Parathyroid adenoma (tissue), 2 donors: ENCODE measurements at regions not wholly inside any gene's neighbourhood (a gene's known extent, or its start where the extent isn't known, plus 50 kb on each side); places are given as distances from the start of the nearest gene placed in this dataset.

ENCODE experiments used
- H2AFZ ChIP-seq: fragments of 300-600 bp; sonication (generic); one replicate; pipeline ENCODE4 v1.7.0; 2017; ENCODE audit warnings: antibody characterized with exemption, mild to moderate bottlenecking
- H3K27ac ChIP-seq: fragments of 300-600 bp; sonication (generic); one replicate; pipeline ENCODE4 v1.7.0; 2017
- H3K27me3 ChIP-seq: fragments of 300-600 bp; sonication (generic); one replicate; pipeline ENCODE4 v1.7.0; 2017; ENCODE audit warnings: low read length; ENCODE audit not compliant: control insufficient read depth, insufficient read depth
- H3K36me3 ChIP-seq: fragments of 300-600 bp; sonication (generic); one replicate; pipeline ENCODE4 v1.7.0; 2017; ENCODE audit warnings: low read length; ENCODE audit not compliant: control insufficient read depth, insufficient read depth
- H3K4me1 ChIP-seq: fragments of 300-600 bp; sonication (generic); one replicate; pipeline ENCODE4 v1.7.0; 2017; ENCODE audit warnings: control low read depth
- H3K4me2 ChIP-seq: fragments of 300-600 bp; sonication (generic); one replicate; pipeline ENCODE4 v1.7.0; 2017; ENCODE audit warnings: low read length
- H3K4me3 ChIP-seq: fragments of 300-600 bp; sonication (generic); one replicate; pipeline ENCODE4 v1.7.0; 2017; ENCODE audit warnings: low read depth, low read length
- H3K79me2 ChIP-seq: fragments of 300-600 bp; sonication (generic); one replicate; pipeline ENCODE4 v1.7.0; 2017; ENCODE audit warnings: control low read depth
- H3K9ac ChIP-seq: fragments of 300-600 bp; sonication (generic); one replicate; pipeline ENCODE4 v1.7.0; 2017; ENCODE audit warnings: mild to moderate bottlenecking
- H3K9me3 ChIP-seq: fragments of 300-600 bp; sonication (generic); one replicate; pipeline ENCODE4 v1.7.0; 2017; ENCODE audit warnings: low read length; ENCODE audit not compliant: control insufficient read depth
- TF ChIP-seq, protein P1 (sequence below): fragments of 300-600 bp; sonication (generic); IDR thresholded peaks from one replicate; pipeline ENCODE4 v1.7.0; 2017; ENCODE audit warnings: antibody characterized with exemption, mild to moderate bottlenecking
- donor health status: primary hyperparathyroidism.

DNA sequence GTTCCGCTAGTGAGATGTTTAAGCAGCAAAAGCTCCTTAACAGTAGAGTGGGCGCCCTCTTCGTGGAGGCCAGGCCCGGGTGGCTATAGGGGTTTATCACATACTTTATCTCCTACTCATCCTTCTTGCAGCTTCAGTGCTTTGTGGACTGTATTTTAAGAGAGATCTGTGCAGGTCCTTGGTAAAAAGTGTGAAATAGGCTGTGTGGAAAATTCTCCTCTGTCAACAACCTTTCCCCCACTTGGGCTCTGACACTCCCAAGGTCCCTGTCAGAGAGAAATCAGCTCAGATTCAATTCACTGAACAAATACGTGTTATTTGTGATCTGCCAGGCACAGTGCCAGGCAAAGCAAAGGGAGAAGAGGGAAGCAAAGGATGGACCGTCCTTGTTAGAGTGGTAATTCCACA lies 214.3 kb upstream of the PPARGC1A start:
- Histone ChIP-seq H3K4me1 (no peaks in the 10 kb centered on the region), H3K27ac (no peak overlapping the region), H3K4me3 (no peak overlapping the region), H2AFZ (no peak overlapping the region), H3K36me3 (no peaks in the 10 kb centered on the region), H3K9ac (no peak overlapping the region), H3K79me2 (no peaks in the 10 kb centered on the region), H3K9me3 (no peaks in the 10 kb centered on the region), H3K27me3 (no peaks in the 10 kb centered on the region), H3K4me2 (no peak overlapping the region)
- TF ChIP-seq, protein P1, sequence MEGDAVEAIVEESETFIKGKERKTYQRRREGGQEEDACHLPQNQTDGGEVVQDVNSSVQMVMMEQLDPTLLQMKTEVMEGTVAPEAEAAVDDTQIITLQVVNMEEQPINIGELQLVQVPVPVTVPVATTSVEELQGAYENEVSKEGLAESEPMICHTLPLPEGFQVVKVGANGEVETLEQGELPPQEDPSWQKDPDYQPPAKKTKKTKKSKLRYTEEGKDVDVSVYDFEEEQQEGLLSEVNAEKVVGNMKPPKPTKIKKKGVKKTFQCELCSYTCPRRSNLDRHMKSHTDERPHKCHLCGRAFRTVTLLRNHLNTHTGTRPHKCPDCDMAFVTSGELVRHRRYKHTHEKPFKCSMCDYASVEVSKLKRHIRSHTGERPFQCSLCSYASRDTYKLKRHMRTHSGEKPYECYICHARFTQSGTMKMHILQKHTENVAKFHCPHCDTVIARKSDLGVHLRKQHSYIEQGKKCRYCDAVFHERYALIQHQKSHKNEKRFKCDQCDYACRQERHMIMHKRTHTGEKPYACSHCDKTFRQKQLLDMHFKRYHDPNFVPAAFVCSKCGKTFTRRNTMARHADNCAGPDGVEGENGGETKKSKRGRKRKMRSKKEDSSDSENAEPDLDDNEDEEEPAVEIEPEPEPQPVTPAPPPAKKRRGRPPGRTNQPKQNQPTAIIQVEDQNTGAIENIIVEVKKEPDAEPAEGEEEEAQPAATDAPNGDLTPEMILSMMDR, result no peak

DNA sequence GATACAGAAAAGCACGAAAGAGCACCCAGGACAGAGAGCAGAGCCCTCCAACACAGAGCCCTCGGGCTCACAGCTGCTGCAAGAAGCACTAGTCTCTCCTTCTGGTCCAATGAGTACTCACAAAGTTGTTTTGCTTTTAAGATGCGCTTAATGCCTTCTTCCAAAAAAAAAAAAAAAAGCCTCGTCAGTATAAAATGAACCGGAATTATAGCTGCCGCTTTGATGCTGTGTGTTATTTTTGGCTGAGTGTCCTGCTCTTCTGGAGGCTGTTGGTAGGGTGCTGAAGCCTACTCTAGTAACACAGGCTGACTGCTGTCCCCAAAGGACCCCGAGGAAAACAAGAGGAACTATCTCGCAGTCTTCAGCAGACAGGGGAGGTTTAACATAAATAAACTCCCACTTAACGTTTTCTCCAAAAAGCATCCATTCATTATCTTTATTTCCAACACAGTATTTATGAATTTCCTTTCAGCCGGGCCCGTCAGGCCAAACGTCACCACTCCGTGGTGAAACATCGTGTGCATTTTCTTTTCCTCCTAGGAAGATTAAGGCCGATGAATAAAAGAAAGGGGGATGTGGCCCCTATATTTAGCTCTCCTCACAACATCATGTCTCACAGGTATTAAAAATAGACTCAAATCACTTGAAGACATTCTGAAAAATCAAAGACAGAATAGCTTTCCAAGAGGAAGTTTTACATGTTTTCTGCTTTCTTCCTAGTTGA lies 213.7 kb upstream of the PPARGC1A start:
- no peaks in the 10 kb centered on the region for H3K36me3 ChIP-seq
- H3K27ac ChIP-seq, result no peak overlapping the region
- H3K79me2 ChIP-seq, result no peaks in the 10 kb centered on the region
- H3K9me3 ChIP-seq, result no peaks in the 10 kb centered on the region
- H2AFZ ChIP-seq, result no peak overlapping the region
- TF ChIP-seq, protein P1, result no peak
- H3K27me3 ChIP-seq, result no peaks in the 10 kb centered on the region
- no peak overlapping the region for H3K9ac ChIP-seq
- H3K4me1 ChIP-seq, result no peaks in the 10 kb centered on the region
- no peak overlapping the region for H3K4me3 ChIP-seq
- H3K4me2 ChIP-seq, result no peak overlapping the region

DNA sequence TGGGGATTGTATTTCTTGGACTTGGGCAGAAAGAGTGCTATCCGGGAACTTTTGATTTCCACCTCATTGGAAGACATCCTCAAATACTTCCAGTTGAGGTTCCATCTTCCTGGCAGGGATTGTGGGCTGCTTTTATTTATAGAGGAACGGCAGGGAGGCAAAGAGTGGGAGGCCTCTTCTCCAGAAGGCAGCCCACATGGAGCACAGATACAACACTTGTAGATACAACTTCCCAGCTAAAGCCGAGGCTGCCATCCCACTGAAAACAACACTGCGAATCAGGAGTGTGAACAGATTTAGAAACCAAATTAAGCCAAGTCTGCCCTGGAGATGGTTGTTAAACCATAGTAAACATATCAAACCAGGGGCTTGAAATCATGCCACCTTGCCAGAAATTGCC lies 212.8 kb upstream of the PPARGC1A start:
- TF ChIP-seq, protein P1, result no peak
- H3K4me1 ChIP-seq, result no peaks in the 10 kb centered on the region
- H3K79me2 ChIP-seq, result no peaks in the 10 kb centered on the region
- H3K27me3 ChIP-seq, result no peaks in the 10 kb centered on the region
- H3K36me3 ChIP-seq, result no peaks in the 10 kb centered on the region
- H3K4me2 ChIP-seq, result no peak overlapping the region
- H3K4me3 ChIP-seq, result no peak overlapping the region
- H2AFZ ChIP-seq, result no peak overlapping the region
- H3K9ac ChIP-seq, result no peak overlapping the region
- H3K27ac ChIP-seq, result no peak overlapping the region
- no peaks in the 10 kb centered on the region for H3K9me3 ChIP-seq

DNA sequence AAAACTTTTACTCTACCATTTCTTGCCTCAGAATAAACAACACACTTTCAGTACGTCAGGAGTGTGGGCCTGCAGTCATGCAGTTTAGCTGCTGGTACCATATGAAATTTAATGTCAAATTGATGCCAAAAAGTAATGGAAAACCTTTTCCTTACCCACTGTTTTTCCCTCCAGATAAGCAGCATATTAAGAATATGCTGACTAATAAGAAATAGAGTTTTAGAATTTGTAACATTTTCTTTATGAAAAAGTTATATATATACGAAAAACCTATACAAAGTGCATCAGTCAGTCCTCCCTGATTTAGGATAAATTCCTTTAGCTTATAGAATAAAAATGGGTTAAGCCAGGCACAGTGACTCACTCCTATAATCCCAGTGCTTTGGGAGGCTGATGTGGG lies 206.8 kb upstream of the PPARGC1A start:
- Histone ChIP-seq H3K9ac (no peak overlapping the region), H3K9me3 (no peaks in the 10 kb centered on the region), H3K4me2 (no peak overlapping the region), H3K79me2 (no peaks in the 10 kb centered on the region), H3K27ac (no peak overlapping the region), H3K4me1 (no peaks in the 10 kb centered on the region), H3K27me3 (no peaks in the 10 kb centered on the region), H3K4me3 (no peak overlapping the region), H2AFZ (no peak overlapping the region), H3K36me3 (no peaks in the 10 kb centered on the region)
- TF ChIP-seq, protein P1, result no peak

DNA sequence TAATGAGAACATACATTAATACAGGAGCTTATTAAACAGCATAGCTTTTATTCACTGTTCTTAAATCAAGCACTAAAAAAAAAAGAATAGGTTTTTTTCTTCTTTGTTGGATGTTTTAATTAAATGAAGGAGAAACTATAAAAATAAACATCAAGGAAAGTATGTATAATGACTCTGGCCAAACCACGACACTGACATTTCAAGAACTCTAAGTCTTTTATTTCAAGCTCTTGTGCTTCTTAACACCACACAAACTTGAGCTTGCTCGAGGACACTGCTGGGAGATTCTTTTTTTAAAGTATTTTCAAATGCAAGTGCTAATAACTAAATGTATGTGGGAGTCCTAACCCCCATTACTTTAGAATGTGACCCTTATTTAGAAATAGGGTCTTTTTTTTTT lies 204.9 kb upstream of the PPARGC1A start:
- no peaks in the 10 kb centered on the region for H3K9me3 ChIP-seq
- no peaks in the 10 kb centered on the region for H3K36me3 ChIP-seq
- H3K79me2 ChIP-seq, result no peaks in the 10 kb centered on the region
- no peak overlapping the region for H3K9ac ChIP-seq
- no peak overlapping the region for H3K4me2 ChIP-seq
- no peak overlapping the region for H2AFZ ChIP-seq
- TF ChIP-seq, protein P1, result no peak
- no peak overlapping the region for H3K4me3 ChIP-seq
- no peaks in the 10 kb centered on the region for H3K4me1 ChIP-seq
- H3K27me3 ChIP-seq, result no peaks in the 10 kb centered on the region
- no peak overlapping the region for H3K27ac ChIP-seq
